ENCODE measurements at regions not wholly inside any gene's neighbourhood (a gene's known extent, or its start where the extent isn't known, plus 50 kb on each side); places are given as distances from the start of the nearest gene placed in this dataset.

- TF ChIP-seq ATF4 (CRISPR knock-in tag; IDR thresholded peaks at IDR 0.05): no peak
- no peak for TF ChIP-seq ZFP62 (CRISPR knock-in tag; IDR thresholded peaks at IDR 0.05)
- TF ChIP-seq ZBTB33 (CRISPR knock-in tag; IDR thresholded peaks at IDR 0.05): peak; percentile 17; the same call in 1 of the 2 replicates
- TF ChIP-seq ZNF337 (CRISPR knock-in tag; IDR thresholded peaks at IDR 0.05; ENCODE audit: borderline replicate concordance, low read depth): no peak
- no peak for TF ChIP-seq ZFP1 (CRISPR knock-in tag; IDR thresholded peaks at IDR 0.05)
- no peak for TF ChIP-seq MYC (CRISPR knock-in tag; IDR thresholded peaks at IDR 0.05; ENCODE audit: borderline replicate concordance)
- peak; percentile 80; the same call in 1 of the 2 replicates for TF ChIP-seq ZBTB4 (CRISPR knock-in tag; IDR thresholded peaks at IDR 0.05; ENCODE audit: borderline replicate concordance)
- TF ChIP-seq RBFOX2 (IDR thresholded peaks at IDR 0.05; ENCODE audit: low read depth, low read length): no peak
- TF ChIP-seq ZNF460 (CRISPR knock-in tag; IDR thresholded peaks at IDR 0.05; ENCODE audit: borderline replicate concordance): no peak
- TF ChIP-seq ZNF138 (CRISPR knock-in tag; IDR thresholded peaks at IDR 0.05; ENCODE audit: low read depth): no peak
- no peak for TF ChIP-seq HIVEP1 (CRISPR knock-in tag; IDR thresholded peaks at IDR 0.05)
- TF ChIP-seq RNF2 (conservative IDR thresholded peaks at IDR 0.05; ENCODE audit: low read depth): no peak
- peak; percentile 2; the same call in 1 of the 2 replicates for TF ChIP-seq ZNF746 (CRISPR knock-in tag; IDR thresholded peaks at IDR 0.05)
- 0 out of 2 replicates have a peak, but pooled peaks have one; percentile 4 for TF ChIP-seq ZNF619 (CRISPR knock-in tag; IDR thresholded peaks at IDR 0.05)
- TF ChIP-seq TMF1 (CRISPR knock-in tag; IDR thresholded peaks at IDR 0.05; ENCODE audit: low read depth): no peak
- no peak for TF ChIP-seq ZNF562 (CRISPR knock-in tag; IDR thresholded peaks at IDR 0.05; ENCODE audit: borderline replicate concordance)
- TF ChIP-seq ZFX (CRISPR knock-in tag; IDR thresholded peaks at IDR 0.05; ENCODE audit: low read depth): no peak
- TF ChIP-seq FOXA3 (CRISPR knock-in tag; IDR thresholded peaks at IDR 0.05): no peak
- TF ChIP-seq NFAT5 (CRISPR knock-in tag; IDR thresholded peaks at IDR 0.05): 0 out of 2 replicates have a peak, but pooled peaks have one; percentile 22
Measured at GRCh38 chr2:20524412-20525040, 77.7 kb downstream of the RHOB start (continued).

All from HepG2 (cell line).